Uterus (tissue), 3 donors: ENCODE measurements at regions not wholly inside any gene's neighbourhood (a gene's known extent, or its start where the extent isn't known, plus 50 kb on each side); places are given as distances from the start of the nearest gene placed in this dataset.

Source experiments
- DNase-seq, 2 donors: peaks; one replicate each; pipeline ENCODE4 v3.0.0-alpha.2; 2019 to 2020
- H3K27ac ChIP-seq, 2 donors: fragments of 200-600 bp; sonication (generic); 1 replicate in 1 of 2; 2 replicates in 1 of 2; pipeline ENCODE4 v1.5.1; 2016 to 2018
- H3K27me3 ChIP-seq, 2 donors: fragments of 200-600 bp; sonication (generic); one replicate each; pipeline ENCODE4 v1.5.1; 2018 to 2019; ENCODE audit warnings: control low read depth in 1 of 2
- H3K36me3 ChIP-seq, 2 donors: fragments of 200-600 bp; sonication (generic); one replicate each; pipeline ENCODE4 v1.5.1; 2019; ENCODE audit warnings: control low read depth in 1 of 2
- H3K4me1 ChIP-seq, 2 donors: fragments of 200-600 bp; sonication (generic); one replicate each; pipeline ENCODE4 v1.5.1; 2018 to 2019; ENCODE audit warnings: control low read depth in 1 of 2
- H3K4me3 ChIP-seq, 2 donors: fragments of 200-600 bp; sonication (generic); 1 replicate in 1 of 2; 2 replicates in 1 of 2; pipeline ENCODE4 v1.5.1; 2018 to 2019; ENCODE audit warnings: mild to moderate bottlenecking in 1 of 2
- H3K9me3 ChIP-seq, 2 donors: fragments of 200-600 bp; sonication (generic); one replicate each; pipeline ENCODE4 v1.5.1; 2019; ENCODE audit warnings: control low read depth in 1 of 2
- CTCF ChIP-seq, 4 experiments: fragments of 200-600 bp in 2 of 4; fragments of 450-650 bp in 2 of 4; sonication (generic) in 2 of 4; IDR thresholded peaks; one replicate each; pipeline ENCODE4 v1.5.1; 2016 to 2019; ENCODE audit warnings: antibody characterized with exemption in 4 of 4, mild to moderate bottlenecking in 2 of 4, moderate library complexity in 1 of 4
- POLR2A ChIP-seq, 2 donors: fragments of 450-650 bp; IDR thresholded peaks; one replicate each; pipeline ENCODE4 v1.6.1; 2016; ENCODE audit warnings: antibody characterized with exemption in 2 of 2, mild to moderate bottlenecking in 1 of 2, moderate library complexity in 1 of 2
- intact Hi-C: fragments of 100-400 bp; cut with DNase I; formaldehyde crosslinking; loops from one replicate; pipeline ENCODE4 v1.15.1; 2023; ENCODE audit warnings: low total_unique reads
- donor health status: DM: yes; HTN: yes; CAD: no.

GRCh38 chr6:114467931-114468330 is 125.1 kb upstream of the HS3ST5 start:
- H3K27me3 ChIP-seq = no peaks in the 10 kb centered on the region
- H3K4me3 ChIP-seq = no peak overlapping the region
- intact Hi-C loops = no loop called here
- H3K4me1 ChIP-seq = no peaks in the 10 kb centered on the region
- H3K9me3 ChIP-seq = no peaks in the 10 kb centered on the region
- no peak for DNase-seq
- H3K36me3 ChIP-seq = no peaks in the 10 kb centered on the region
- H3K27ac ChIP-seq = no peak overlapping the region
- TF ChIP-seq CTCF (IDR thresholded peaks at IDR 0.05) = no peak
- no peak for TF ChIP-seq POLR2A (IDR thresholded peaks at IDR 0.05)

- Histone ChIP-seq H3K36me3 (no peaks in the 10 kb centered on the region), H3K27me3 (no peaks in the 10 kb centered on the region), H3K4me1 (no peaks in the 10 kb centered on the region), H3K4me3 (no peak overlapping the region), H3K9me3 (no peaks in the 10 kb centered on the region), H3K27ac (no peak overlapping the region)
- intact Hi-C loops = no loop called here
- TF ChIP-seq CTCF (IDR thresholded peaks at IDR 0.05) (no peak), POLR2A (IDR thresholded peaks at IDR 0.05) (no peak)
- no peak for DNase-seq
Measured at GRCh38 chr6:114465511-114465910, 122.7 kb upstream of the HS3ST5 start.

GRCh38 chr6:114453737-114454276 is 111.0 kb upstream of the HS3ST5 start:
- Histone ChIP-seq H3K4me1 (no peaks in the 10 kb centered on the region), H3K27me3 (no peaks in the 10 kb centered on the region), H3K36me3 (no peaks in the 10 kb centered on the region), H3K27ac (no peak overlapping the region), H3K9me3 (no peaks in the 10 kb centered on the region), H3K4me3 (no peak overlapping the region)
- no peak for DNase-seq
- TF ChIP-seq POLR2A (IDR thresholded peaks at IDR 0.05) (no peak), CTCF (IDR thresholded peaks at IDR 0.05) (no peak)
- intact Hi-C loops = no loop called here

- no peaks in the 10 kb centered on the region for H3K4me1 ChIP-seq
- no peaks in the 10 kb centered on the region for H3K27me3 ChIP-seq
- intact Hi-C loops = no loop called here
- TF ChIP-seq POLR2A (IDR thresholded peaks at IDR 0.05) = no peak
- TF ChIP-seq CTCF (IDR thresholded peaks at IDR 0.05) = no peak
- no peak overlapping the region for H3K27ac ChIP-seq
- H3K36me3 ChIP-seq = no peaks in the 10 kb centered on the region
- no peak overlapping the region for H3K4me3 ChIP-seq
- no peak for DNase-seq
- no peaks in the 10 kb centered on the region for H3K9me3 ChIP-seq
Measured at GRCh38 chr6:114452785-114453401, 110.1 kb upstream of the HS3ST5 start.

- H3K27ac ChIP-seq = no peak overlapping the region
- H3K4me1 ChIP-seq = no peaks in the 10 kb centered on the region
- DNase-seq = no peak
- no peaks in the 10 kb centered on the region for H3K27me3 ChIP-seq
- no peaks in the 10 kb centered on the region for H3K9me3 ChIP-seq
- H3K4me3 ChIP-seq = no peak overlapping the region
- intact Hi-C loops = no loop called here
- H3K36me3 ChIP-seq = no peaks in the 10 kb centered on the region
- no peak for TF ChIP-seq CTCF (IDR thresholded peaks at IDR 0.05)
- TF ChIP-seq POLR2A (IDR thresholded peaks at IDR 0.05) = no peak
Measured at GRCh38 chr6:114450631-114451030, 107.8 kb upstream of the HS3ST5 start.
